IMR-90 (cell line): ENCODE measurements at regions not wholly inside any gene's neighbourhood (a gene's known extent, or its start where the extent isn't known, plus 50 kb on each side); places are given as distances from the start of the nearest gene placed in this dataset.

Source experiments
- ATAC-seq: fragments of 200-7000 bp; cut with Tn5 transposase; 2 replicates; pipeline ENCODE4 v1.9.1; 2020; ENCODE audit warnings: low read depth, mild to moderate bottlenecking, moderate library complexity
- BruUV-seq: library from RNA; stranded (reverse); fragments of 400-500 nt; replicated peaks from 2 replicates; lab custom pipeline; 2021; lab: Mats Ljungman, UMichigan
- CTCF ChIA-PET: fragments of 300-600 bp; formaldehyde crosslinking; extraction: SDS; loops from one replicate; lab custom pipeline; 2021; ENCODE audit warnings: antibody characterized with exemption; lab: Yijun Ruan, JAX
- POLR2A ChIA-PET: fragments of 300-600 bp; sonication (Branson Sonifier 250); formaldehyde crosslinking; loops from one replicate; lab custom pipeline; 2022; ENCODE audit warnings: antibody characterized with exemption; ENCODE audit not compliant: unreplicated experiment; lab: Charles Lee
- DNase-seq: peaks from one replicate; pipeline ENCODE4 v3.0.0; 2013
- H2AFZ ChIP-seq: replicated peaks from 2 replicates; pipeline ENCODE3; 2013; ENCODE audit warnings: low read length, mild to moderate bottlenecking; ENCODE audit not compliant: poor library complexity
- H2AK5ac ChIP-seq: 2 replicates; pipeline ENCODE4 v1.6.1; 2013; ENCODE audit warnings: low read depth, low read length, inconsistent platforms
- H2AK9ac ChIP-seq: replicated peaks from 2 replicates; pipeline ENCODE3; 2013; ENCODE audit warnings: mild to moderate bottlenecking, low read depth, low read length, moderate library complexity; ENCODE audit not compliant: poor library complexity
- H2BK120ac ChIP-seq: 2 replicates; pipeline ENCODE4 v1.6.1; 2013; ENCODE audit warnings: low read depth, low read length, inconsistent platforms
- H2BK15ac ChIP-seq: 3 replicates; pipeline ENCODE4 v1.6.1; 2013; ENCODE audit warnings: low read depth, low read length, inconsistent platforms
- H2BK20ac ChIP-seq: 2 replicates; pipeline ENCODE4 v1.6.1; 2013; ENCODE audit warnings: low read depth, mild to moderate bottlenecking, inconsistent platforms, low read length, moderate library complexity
- H2BK5ac ChIP-seq: 2 replicates; pipeline ENCODE4 v1.6.1; 2013; ENCODE audit warnings: mild to moderate bottlenecking, low read depth, low read length, inconsistent platforms; ENCODE audit not compliant: poor library complexity, severe bottlenecking
- H3K14ac ChIP-seq: replicated peaks from 2 replicates; pipeline ENCODE4 v1.6.1; 2013; ENCODE audit warnings: low read depth, low read length, inconsistent platforms
- H3K18ac ChIP-seq: 2 replicates; pipeline ENCODE4 v1.6.1; 2013; ENCODE audit warnings: low read depth, low read length, control low read depth
- H3K23ac ChIP-seq: 2 replicates; pipeline ENCODE4 v1.6.1; 2013; ENCODE audit warnings: low read depth, low read length, inconsistent platforms
- H3K27ac ChIP-seq: 2 replicates; pipeline ENCODE4 v1.5.1; 2013; ENCODE audit warnings: mild to moderate bottlenecking, control low read depth, low read length; ENCODE audit not compliant: insufficient read depth
- H3K27me3 ChIP-seq: 2 replicates; pipeline ENCODE4 v1.6.1; 2013; ENCODE audit warnings: low read length; ENCODE audit not compliant: control insufficient read depth, insufficient read depth
- H3K36me3 ChIP-seq: 2 replicates; pipeline ENCODE4 v1.6.1; 2013; ENCODE audit warnings: low read length, mixed read lengths; ENCODE audit not compliant: control insufficient read depth, insufficient read depth
- H3K4ac ChIP-seq: 2 replicates; pipeline ENCODE4 v1.6.1; 2013; ENCODE audit warnings: low read depth, low read length, inconsistent platforms
- H3K4me1 ChIP-seq: 2 replicates; pipeline ENCODE4 v1.6.1; 2013; ENCODE audit warnings: low read length, mixed read lengths; ENCODE audit not compliant: control insufficient read depth, insufficient read depth
- H3K4me2 ChIP-seq: 2 replicates; pipeline ENCODE4 v1.6.1; 2013; ENCODE audit warnings: low read depth, mild to moderate bottlenecking, control low read depth, low read length, moderate library complexity
- H3K4me3 ChIP-seq: 2 replicates; pipeline ENCODE4 v1.5.1; 2013; ENCODE audit warnings: low read depth, mild to moderate bottlenecking, control low read depth, low read length, moderate library complexity; ENCODE audit not compliant: insufficient read depth
- H3K56ac ChIP-seq: 2 replicates; pipeline ENCODE4 v1.6.1; 2013; ENCODE audit warnings: low read length, inconsistent platforms; ENCODE audit not compliant: insufficient read depth; ENCODE audit errors: extremely low read depth
- H3K79me1 ChIP-seq, 2 experiments: 2 replicates each; pipeline ENCODE4 v1.6.1; 2013; ENCODE audit warnings: low read length in 2 of 2, inconsistent platforms in 1 of 2, low read depth in 1 of 2
- H3K9ac ChIP-seq: 2 replicates; pipeline ENCODE4 v1.6.1; 2013; ENCODE audit warnings: low read depth, low read length, control low read depth
- H3K9me1 ChIP-seq: 2 replicates; pipeline ENCODE4 v1.6.1; 2013; ENCODE audit warnings: low read length, inconsistent platforms; ENCODE audit not compliant: insufficient read depth
- H3K9me3 ChIP-seq: 2 replicates; pipeline ENCODE4 v1.6.1; 2013; ENCODE audit warnings: low read length; ENCODE audit not compliant: control insufficient read depth, insufficient read depth
- H4K20me1 ChIP-seq: 2 replicates; pipeline ENCODE4 v1.6.1; 2013; ENCODE audit warnings: low read length, inconsistent platforms; ENCODE audit not compliant: insufficient read depth
- H4K5ac ChIP-seq: 2 replicates; pipeline ENCODE4 v1.6.1; 2013; ENCODE audit warnings: mild to moderate bottlenecking, low read depth, low read length, control low read depth
- H4K8ac ChIP-seq, 2 experiments: 2 replicates each; pipeline ENCODE4 v1.6.1; 2013; ENCODE audit warnings: low read depth in 2 of 2, low read length in 2 of 2, control low read depth in 1 of 2, inconsistent platforms in 1 of 2
- H4K91ac ChIP-seq: 2 replicates; pipeline ENCODE4 v1.6.1; 2013; ENCODE audit warnings: low read depth, low read length, inconsistent platforms; ENCODE audit not compliant: insufficient read depth
- BHLHE40 ChIP-seq: fragments of 150-350 bp; IDR thresholded peaks from 2 replicates; pipeline ENCODE4 v1.6.1; 2016; ENCODE audit warnings: mild to moderate bottlenecking, low read depth, low read length
- POLR2A ChIP-seq: IDR thresholded peaks from 2 replicates; pipeline ENCODE4 v1.6.1; 2012; ENCODE audit warnings: mild to moderate bottlenecking, low read depth, low read length
- WGBS, 2 experiments: methylation state at CpG; one replicate each; pipeline versions ENCODE4 v1.1.5 to v1.1.7; 2013; ENCODE audit warnings: missing lambda C conversion rate in 2 of 2; ENCODE audit not compliant: insufficient read length in 1 of 2; ENCODE audit errors: extremely low coverage in 2 of 2; 5-methylcytosine and 5-hydroxymethylcytosine counted together
- dilution Hi-C: fragments of 300-500 bp; cut with HindIII; formaldehyde crosslinking; loops from one replicate; pipeline ENCODE4 v1.14.3; 2018; ENCODE audit warnings: low sequenced_read_pairs; ENCODE audit not compliant: unreplicated experiment
- in situ Hi-C: fragments of 300-500 bp; cut with MboI; formaldehyde crosslinking; loops from 3 replicates; pipeline ENCODE4 v1.14.3; 2019; ENCODE audit warnings: low sequenced_read_pairs, inconsistent platforms, mixed read lengths
- intact Hi-C: fragments of 100-400 bp; cut with micrococcal nuclease; formaldehyde crosslinking; loops from 2 replicates; pipeline ENCODE4 v1.10.0; 2022

DNA sequence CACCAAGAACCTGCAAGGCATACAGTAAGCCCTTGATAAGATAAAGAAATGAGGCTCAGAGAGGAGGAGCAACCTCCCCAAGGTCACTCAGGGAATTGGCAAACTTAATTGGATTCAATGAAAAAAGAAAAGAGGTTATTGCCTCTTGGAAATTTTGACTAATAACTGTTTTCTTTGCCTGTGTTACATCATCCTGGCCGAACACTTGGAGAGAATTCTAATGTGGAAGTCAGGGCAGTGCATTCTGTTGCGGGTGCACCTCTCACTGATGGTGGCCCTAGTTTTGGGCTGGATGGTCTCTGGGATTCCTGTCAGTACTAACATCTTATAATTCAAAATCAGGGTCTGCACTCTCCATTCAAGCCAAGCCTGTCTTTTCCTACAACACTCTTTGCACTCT is 186.2 kb upstream of the BCOR start:
- Histone ChIP-seq H3K4me2 (no peak overlapping the region), H3K4me1 (no peaks in the 10 kb centered on the region; the same call in 1 of the 2 replicates), H3K23ac (no peak overlapping the region), H2BK5ac (no peak overlapping the region), H2AK5ac (no peak overlapping the region), H2BK20ac (no peak overlapping the region), H3K9me3 (peaks cover 4% of the 10 kb centered on the region; the same call in 1 of the 2 replicates), H4K91ac (no peak overlapping the region), H2BK15ac (no peak overlapping the region), H2BK120ac (no peak overlapping the region), H2AK9ac (no peak overlapping the region), H4K5ac (no peak overlapping the region), H3K27ac (no peak overlapping the region), H3K9ac (no peak overlapping the region), H4K20me1 (no peaks in the 10 kb centered on the region), H3K36me3 (no peaks in the 10 kb centered on the region), H3K9me1 (no peaks in the 10 kb centered on the region), H3K56ac (no peak overlapping the region), H3K79me1 (no peaks in the 10 kb centered on the region), H3K4me3 (no peak overlapping the region), H4K8ac (no peak overlapping the region), H3K18ac (no peak overlapping the region), H3K27me3 (peaks cover 5% of the 10 kb centered on the region), H3K4ac (no peak overlapping the region), H3K14ac (no peak overlapping the region), H2AFZ (no peak overlapping the region)
- DNase-seq (no peak), ATAC-seq (no peak)
- no peak for TF ChIP-seq POLR2A
- no peak for TF ChIP-seq BHLHE40
- intact Hi-C loops, result no loop called here
- dilution Hi-C loops, result no loop called here
- ChIA-PET CTCF (no interaction called here), POLR2A (no interaction called here)
- BruUV-seq, result no TSS peak
- in situ Hi-C loops, result no loop called here
- WGBS, 2 experiments, result no CpG with 5 or more reads among the region's 2 CpGs
